ENCODE measurements at regions not wholly inside any gene's neighbourhood (a gene's known extent, or its start where the extent isn't known, plus 50 kb on each side); places are given as distances from the start of the nearest gene placed in this dataset.
"Not testable (repeated sequence)": the region's sequence is repeated elsewhere in the genome, so short reads cannot be mapped to it uniquely, and the experiment has no call there.

DNA sequence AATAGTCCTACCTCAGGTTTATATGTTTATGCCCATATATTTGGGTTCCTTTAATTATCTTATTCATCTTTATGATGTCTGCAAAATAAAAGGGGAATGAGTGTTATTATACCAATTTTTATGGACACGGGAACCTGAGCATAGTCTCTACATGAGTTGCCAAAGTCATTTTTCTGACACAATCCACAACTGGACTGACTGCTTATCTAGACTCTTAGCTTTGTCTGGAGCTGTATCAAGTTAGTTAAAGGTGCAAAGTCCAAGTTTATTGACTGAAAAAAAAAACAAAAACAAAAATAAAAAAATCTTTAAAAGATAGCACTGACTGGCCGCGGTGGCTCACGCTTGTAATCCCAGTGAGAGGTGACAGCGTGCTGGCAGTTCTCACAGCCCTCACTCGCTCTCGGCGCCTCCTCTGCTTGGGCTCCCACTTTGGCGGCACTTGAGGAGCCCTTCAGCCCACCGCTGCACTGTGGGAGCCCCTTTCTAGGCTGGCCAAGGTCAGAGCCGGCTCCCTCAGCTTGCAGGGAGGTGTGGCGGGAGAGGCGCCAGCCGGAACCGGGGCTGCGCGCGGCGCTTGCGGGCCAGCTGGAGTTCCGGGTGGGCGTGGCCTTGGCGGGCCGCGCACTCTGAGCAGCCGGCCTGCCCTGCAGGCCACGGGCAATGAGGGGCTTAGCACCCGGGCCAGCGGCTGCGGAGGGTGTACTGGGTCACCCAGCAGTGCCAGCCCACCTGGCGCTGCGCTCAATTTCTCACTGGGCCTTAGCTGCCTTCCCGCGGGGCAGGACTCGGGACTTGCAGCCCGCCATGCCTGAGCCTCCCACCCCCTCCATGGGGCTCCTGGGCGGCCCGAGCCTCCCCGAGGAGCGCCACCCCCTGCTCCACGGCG, 116.6 kb upstream of the MBNL1 start:
- DNase-seq (ENCODE audit: low read depth, low spot score) = not testable (repeated sequence)

DNA sequence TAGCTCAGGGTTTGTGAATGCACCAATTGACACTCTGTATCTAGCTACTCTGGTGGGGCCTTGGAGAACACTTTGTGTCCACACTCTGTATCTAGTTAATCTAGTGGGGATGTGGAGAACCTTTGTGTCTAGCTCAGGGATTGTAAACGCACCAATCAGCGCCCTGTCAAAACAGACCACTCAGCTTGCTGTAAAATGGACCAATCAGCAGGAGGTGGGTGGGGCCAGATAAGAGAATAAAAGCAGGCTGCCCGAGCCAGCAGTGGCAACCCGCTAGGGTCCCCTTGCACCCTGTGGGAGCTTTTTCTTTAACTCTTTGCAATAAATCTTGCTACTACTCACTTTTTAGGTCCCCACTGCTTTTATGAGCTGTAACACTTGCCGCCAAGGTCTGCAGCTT, 115.6 kb upstream of the MBNL1 start:
- not testable (repeated sequence) for DNase-seq (ENCODE audit: low read depth, low spot score)

DNA sequence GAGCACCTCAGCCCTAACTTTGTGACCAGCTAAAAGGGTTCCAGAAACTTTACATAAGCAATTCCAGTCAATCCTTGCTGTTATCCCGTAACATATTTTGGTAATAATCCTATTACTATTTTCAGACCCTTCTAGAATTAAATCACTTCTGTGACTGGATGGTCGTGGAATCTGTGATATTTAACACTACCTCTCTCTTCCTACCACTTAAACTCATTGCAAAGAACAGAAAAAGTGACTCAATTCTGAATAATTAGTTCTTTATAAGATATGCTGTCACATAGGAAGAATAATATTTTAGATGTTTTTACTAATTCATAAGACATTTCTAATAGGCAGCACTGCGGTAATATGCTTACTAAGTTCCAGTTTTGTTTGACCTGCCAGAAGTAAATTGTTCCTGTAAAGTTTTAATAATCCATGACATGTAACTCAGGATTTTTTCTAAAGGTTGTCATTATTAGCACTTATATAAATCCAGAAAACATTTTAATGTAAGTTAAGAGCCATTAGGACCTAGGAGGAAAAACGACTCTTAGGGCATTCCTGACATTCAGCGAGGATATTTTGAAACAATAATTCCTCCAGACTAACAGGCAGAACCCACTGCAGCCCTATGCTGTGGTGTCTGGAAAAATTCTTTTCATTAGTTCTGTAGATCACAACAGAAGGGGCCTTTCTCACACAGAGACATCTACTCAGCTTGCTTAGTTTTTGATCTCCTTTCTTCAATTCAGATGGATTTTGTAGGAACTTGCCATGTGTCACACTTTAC, 113.3 kb upstream of the MBNL1 start:
- DNase-seq (ENCODE audit: low read depth, low spot score) = no peak

DNA sequence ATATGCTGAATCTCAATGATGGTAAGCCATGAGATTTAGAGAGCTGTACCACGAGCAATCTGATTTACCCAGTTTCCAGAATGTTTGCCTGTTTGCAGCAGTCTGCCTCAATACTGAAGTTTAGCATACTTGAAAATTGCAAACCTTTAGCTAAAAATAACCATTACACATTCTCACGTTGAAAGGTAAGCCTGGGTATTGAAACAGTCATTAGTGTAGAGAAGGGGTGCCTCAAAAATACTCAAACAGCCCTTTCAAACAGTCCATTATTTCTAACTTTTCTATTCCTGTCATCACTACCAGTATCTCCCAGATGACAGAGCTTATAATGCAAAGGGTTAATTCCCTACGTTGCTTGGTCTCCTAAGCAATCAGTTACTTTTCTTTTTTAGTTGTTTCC, 111.8 kb upstream of the MBNL1 start:
- DNase-seq (ENCODE audit: low read depth, low spot score) = no peak

DNA sequence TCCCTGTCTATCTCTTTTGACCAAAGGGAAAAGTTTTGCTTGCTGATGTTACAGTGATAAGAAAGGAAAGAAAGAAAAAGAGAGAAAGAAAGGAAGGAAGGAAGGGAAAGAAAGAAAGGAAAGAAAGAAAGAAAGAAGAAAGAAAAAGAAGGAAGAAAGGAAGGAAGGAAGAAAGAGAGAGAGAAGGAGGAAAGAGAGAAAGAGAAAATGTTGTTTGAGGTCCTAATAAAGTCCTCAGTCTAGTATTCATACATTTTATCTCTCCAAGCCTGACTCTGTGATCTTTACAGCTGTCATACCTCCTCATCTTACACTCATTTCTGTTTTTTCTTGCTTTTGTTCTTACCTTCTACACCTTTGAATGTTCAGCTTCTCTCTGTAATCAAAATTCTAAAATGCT, 111.4 kb upstream of the MBNL1 start:
- DNase-seq (ENCODE audit: low read depth, low spot score) = no peak

DNA sequence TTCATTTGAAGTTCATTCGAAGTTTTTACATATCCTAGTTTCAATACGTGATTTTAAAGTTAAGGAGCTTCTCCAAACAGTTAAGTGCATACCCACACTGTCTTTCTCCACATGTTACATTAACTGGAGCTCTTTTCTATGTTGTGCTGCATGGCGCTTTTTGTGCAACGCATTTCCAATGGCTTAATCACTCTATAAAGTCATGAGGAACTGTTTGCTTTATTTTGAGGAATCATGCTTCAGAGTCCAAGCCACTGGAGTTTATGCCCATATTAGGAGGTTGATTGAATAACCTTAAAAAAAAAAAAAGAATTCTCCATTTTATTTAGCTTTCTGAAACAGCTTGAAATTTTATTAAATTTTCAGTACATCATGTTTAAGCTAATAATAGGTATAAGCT, 109.4 kb upstream of the MBNL1 start:
- DNase-seq (ENCODE audit: low read depth, low spot score) = no peak

DNA sequence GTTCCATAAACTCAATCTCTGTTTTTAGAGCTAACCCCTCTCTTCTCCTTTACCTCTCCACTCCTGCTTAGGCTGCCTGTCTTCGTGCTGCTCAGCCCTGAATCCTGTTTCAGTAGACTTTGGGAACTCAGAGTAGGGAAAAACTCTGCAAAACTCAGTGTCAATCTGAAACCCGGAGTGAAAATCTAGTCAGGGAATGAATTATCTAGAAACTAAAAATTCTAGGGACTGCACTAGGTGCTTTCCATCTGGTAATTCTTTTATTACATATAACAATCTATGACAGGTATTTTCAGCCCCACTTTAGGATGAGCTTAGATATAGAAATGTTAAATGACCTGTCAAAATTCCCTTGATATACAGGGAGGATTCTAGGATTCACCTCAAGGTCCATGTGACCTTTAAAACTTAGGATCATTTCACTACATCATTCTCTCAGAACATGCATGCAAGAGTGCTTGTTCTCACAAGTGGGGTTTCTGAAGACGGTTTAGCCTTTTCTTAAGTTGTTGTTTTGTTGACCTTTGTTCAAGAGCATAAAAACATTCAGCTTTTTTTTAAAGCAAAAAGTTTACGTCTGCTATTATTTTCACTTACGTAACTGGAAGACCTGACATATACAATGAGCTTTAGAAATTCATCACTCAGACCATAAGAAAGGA, 108.2 kb upstream of the MBNL1 start:
- DNase-seq (ENCODE audit: low read depth, low spot score) = no peak

DNA sequence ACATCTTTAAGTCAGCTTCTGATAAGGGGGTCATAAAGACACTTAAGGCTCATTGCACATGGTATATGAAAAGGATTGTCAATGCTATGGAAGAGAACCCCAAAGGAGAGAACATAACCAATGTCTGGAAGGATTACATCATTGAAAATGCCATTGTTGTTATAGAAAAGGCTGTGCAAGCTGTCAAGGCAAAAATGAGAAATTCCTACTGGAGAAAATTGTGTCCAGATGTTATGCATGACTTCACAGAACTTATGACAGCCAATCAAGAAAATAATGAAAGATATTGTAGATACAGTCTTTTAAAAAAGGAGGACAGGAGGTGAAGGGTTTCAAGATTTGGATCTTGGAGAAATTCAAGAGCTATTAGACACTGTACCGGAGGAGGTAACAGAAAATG, 96.3 kb upstream of the MBNL1 start:
- no peak for DNase-seq (ENCODE audit: low read depth, low spot score)

DNA sequence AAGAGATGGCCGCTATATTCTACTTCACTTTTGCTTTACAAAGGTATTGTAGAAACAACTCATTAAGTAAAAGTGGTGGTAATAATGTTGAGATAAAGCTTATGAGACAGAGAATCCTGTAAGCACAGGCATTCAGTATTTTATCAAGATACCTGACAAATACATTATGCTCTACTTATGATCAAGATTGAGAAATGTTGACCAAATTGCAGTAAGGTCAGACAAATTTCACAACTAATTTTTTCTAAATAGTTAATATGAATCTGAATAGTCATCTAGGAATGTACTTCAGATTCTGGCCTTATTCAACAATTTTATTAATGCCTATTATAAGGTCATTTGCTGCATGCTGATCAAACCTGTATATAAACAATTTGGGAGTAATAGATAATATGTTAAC, 95.1 kb upstream of the MBNL1 start:
- DNase-seq (ENCODE audit: low read depth, low spot score) = no peak

DNA sequence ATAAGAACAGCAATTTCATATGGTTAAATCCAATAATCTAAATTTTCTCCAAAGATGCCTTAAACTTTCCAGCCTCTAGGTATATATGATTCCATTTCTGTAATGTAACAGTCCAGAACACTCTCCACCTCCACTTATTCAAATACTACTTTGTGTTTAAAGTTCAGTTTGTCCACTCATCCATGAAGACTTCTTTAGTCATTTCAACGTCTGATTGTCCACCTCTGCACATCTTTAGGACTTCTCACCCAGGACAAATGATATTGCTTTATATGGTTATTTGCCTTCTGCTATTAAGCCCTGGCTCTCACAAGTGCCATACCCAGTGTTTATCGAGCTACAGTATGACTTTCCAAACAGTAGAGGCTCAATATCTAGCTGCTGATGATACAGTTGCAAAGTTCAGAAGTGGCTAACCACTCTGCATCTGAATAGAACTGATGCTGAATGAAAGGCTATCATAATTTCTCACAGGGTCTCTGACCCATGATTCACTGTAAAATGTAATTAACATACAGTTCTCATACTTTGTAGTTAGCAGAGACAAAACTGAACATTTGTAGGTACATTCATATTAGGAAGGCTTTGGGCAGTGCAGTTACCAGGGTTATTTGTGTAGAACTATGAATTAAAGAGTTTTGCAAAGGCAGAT, 93.7 kb upstream of the MBNL1 start:
- DNase-seq (ENCODE audit: low read depth, low spot score) = no peak

DNA sequence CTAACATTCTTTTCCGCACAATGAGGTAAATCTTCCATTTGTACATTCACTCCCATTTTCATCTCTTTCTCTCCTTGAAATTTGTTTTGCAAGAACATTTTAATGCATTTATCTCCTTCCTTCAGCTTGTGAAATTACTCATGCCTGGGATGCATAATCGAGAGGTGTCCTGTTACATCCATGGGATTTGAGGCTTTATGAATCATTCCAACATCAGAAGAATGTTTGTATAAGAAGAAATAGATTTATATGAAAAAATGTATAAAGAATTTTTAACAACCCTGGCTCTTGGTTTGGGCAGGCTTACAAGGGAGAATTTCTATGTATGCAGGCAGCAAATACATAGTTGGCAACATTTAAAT, 93.2 kb upstream of the MBNL1 start:
- no peak for DNase-seq (ENCODE audit: low read depth, low spot score)

DNA sequence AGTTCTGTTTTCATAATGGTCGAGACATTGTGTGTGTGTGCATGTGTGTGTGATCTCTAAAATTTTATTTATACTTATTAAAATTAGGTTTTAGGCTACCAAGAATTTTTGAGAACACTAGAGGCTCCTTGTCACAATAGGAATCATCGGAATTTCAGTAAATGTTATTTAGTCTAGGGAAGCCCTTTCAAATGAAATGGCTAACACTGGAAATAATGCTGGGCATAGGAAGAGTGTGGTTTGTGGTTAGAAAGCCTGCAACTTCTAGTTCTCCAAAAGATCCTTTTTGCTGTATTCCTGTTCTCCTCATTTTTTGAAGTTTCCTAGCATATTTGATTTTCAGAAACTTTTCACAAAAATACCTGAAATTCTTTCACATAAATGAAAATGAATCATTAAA, 92.5 kb upstream of the MBNL1 start:
- no peak for DNase-seq (ENCODE audit: low read depth, low spot score)

DNA sequence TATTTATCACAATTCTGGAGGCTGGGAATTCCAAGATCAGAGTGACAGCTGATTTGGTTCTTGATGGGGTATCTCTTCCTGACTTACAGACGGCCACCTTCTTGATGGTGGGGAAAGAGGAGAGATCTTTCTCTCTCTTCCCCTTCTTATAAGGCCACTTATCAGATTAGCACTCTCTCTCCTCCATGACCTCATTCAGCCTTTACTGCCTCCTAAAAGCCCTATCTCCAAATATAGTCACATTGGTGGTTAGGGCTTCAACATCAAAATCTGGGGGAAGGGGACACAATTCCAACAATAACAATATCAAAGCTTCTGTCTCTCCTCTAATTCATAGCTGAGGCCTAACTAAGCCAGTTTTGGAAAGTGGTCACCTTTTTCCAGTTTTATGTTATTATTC, 91.7 kb upstream of the MBNL1 start:
- DNase-seq (ENCODE audit: low read depth, low spot score) = no peak

DNA sequence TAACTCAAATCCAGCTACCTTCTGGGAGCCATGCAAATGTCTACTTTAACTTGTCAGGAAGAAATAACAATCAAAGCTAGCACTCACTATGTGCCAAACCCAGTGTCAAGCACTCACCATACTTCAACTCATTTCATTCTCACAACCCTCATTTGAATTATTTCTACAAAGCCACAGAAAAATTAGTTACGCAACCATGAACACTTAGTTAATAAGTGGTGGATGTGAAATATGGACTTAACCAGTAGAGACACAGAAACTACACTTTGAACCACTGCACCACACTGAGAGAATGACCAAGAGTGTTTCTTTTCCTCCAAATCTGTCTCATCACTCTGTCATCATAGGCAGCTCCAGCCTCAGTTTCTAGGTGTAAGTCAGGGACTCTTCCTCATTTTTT, 91.0 kb upstream of the MBNL1 start:
- DNase-seq (ENCODE audit: low read depth, low spot score) = no peak

DNA sequence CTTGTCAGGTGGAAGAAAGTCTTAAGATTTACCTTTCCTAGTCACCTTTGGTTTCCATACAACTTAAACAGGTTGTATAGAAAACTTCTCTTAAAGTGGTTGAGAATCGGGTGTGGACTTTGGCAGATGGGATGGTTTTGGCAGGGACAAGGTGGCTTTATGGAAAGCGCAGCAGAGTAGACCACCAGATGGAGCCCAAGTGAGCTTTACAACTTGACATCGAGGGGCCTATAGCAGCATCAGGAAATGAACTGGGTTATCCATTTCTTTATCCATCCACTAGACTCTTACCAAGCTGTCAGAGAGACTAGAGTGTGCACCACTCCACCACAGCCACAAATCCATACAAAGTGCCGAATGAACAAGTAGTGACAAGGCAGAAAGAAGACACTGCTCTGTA, 85.3 kb upstream of the MBNL1 start:
- no peak for DNase-seq (ENCODE audit: low read depth, low spot score)

DNA sequence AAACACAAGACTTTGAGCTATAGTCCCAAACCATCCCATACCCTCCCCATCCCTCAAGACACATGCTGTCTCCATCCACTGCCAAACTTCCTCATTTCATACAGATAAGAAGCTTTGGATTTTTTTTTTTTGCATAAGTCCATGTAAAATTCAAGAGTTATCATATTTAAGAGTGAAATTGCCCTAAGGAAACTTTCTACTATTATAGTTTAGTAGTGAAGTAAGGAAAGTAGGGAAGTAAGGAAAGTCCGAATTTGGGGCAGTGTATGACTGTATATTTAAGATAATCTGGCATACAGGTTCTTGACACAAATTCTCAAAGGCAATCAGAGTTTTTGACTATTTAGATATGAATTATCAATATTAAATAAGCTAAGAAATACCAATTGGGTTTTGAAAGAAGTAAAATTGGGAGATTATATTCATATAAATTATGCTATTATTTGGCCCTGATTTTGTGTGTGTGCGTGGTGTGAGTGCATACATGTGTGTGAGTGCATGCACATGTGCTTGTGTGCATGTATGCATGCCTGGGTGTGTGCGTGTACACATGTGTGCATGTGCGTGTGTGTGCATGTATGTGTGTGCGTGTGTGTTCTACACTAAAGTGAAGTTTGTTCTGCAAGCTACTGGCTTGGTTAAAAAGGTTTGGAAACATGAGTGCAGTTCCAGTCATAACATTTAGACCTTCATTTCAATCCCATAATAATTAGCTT, 83.6 kb upstream of the MBNL1 start:
- no peak for DNase-seq (ENCODE audit: low read depth, low spot score)

DNA sequence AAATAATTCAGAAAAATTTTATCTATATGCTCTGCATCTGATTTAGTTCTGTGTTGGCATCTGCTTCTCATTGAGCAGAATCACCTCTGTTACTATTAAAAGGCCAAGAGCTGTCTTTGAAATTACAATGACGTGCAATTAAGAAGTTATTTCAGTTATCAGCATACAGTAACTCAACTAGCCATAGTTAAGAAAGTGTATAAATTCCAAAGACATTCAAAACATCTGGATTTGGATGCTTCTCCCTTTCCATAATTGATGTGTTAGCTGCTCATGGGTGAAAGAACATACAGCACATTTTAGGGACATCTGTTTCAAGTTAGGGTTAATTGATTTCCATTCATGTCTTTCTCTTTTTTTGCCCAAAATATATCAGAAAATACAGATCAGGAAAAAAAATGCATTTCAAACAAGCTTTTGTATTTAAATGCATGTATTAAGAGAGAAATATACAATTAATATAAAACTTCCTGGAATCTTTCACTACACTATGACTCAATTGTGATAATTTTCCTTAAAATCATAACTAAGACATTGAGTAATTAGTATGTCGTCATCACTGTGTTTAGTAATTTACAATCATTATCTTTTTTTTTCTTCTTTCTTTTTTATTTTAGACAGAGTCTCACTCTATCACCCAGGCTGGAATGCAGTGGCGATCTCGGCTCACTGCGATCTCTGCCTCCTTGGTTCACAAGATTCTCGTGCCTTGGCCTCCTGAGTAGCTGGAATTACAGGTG, 82.7 kb upstream of the MBNL1 start:
- no peak for DNase-seq (ENCODE audit: low read depth, low spot score)

DNA sequence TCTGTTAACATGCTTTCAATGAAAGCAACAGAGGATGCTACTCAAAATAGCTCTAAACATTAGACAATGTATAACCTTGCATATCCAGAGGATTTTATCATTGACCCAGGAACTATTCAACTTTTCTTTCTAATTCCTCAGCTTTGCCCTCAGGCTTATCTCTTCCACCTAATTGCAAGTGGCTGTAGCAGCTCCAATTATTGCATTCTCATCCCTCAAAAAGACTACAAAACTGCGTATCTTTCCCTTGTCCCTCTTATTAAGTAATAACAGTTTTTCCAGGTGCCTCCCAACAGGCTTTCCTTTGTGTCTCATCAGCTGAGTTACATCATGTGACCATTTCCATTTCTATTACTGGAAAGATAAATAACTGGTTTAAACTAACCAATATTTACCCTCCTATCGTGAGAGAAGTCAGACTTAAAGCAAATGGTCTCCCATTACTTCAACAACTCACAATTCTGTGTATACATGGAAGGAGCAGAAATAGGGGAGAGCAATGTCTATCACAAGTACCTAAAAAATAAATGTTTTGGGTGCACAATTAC, 78.0 kb upstream of the MBNL1 start:
- no peak for DNase-seq (ENCODE audit: low read depth, low spot score)

DNA sequence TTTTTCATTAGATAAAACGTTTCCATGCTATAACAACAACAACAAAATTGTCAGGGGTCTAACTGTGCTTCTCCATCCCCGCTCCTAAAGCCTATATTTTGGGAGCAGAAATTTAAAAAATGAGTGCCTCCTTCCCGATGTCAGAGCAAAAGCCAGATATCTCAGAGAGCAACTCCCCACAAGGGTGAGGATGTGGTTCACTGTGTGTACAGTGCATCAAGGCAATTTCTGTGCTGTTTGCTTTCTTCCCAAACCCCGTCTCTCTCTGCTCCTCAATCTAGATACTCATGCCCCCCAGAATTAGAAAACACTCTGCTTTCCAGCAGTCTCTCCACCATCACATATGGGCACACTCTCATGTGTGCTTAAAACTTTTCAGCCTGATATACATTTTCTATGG, 76.7 kb upstream of the MBNL1 start:
- no peak for DNase-seq (ENCODE audit: low read depth, low spot score)

DNA sequence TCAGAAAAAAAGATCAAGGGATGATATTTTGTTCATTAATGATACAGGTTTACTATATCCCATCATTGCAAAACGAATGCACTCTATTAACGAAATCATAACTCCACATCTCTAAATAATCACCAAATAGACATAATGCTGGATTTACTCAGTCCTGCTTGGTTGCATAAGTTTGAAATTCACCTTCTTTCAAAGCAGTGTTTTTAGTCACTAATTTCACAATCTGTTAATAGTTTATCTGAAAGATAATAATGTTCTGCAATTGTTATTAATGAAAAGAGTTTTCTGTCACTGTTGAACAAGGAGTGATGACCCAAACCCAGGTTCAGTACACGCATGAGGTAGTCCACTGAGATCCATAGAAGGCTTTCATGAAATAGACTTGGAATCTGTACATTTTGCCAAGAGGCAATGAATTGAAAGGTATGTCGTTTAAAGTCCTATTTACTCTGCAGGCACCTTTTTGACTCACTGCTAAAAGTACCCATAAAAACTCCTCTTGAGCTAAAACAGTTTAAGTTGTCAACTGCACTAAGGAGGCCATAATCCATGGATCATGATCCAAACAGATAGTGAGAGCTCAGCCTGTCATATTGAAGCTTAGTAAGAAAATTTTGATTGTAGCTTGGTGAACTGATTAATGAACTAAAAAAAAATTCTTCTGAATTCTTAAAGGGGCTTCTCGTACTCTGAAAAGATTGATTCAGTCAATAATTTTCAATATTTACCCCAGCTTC, 75.6 kb upstream of the MBNL1 start:
- no peak for DNase-seq (ENCODE audit: low read depth, low spot score)

All from activated CD4-positive, CD25-positive, alpha-beta regulatory T cell treated with anti-CD3 and anti-CD28 coated beads, Interleukin-2, amount 50 U/mL, for 16 hours (primary cell).